Stomach (tissue), 4 donors: ENCODE measurements at regions not wholly inside any gene's neighbourhood (a gene's known extent, or its start where the extent isn't known, plus 50 kb on each side); places are given as distances from the start of the nearest gene placed in this dataset.

ENCODE experiments used
- POLR2A ChIP-seq, 4 donors: fragments of 450-650 bp; IDR thresholded peaks; one replicate each; pipeline ENCODE4 v1.6.1; 2016; ENCODE audit warnings: antibody characterized with exemption in 4 of 4, control low read depth in 2 of 4, mild to moderate bottlenecking in 1 of 4, moderate library complexity in 1 of 4
- TF ChIP-seq, protein P1 (sequence below), 7 experiments: fragments of 450-650 bp in 4 of 7; fragments of 200-600 bp in 3 of 7; sonication (generic) in 3 of 7; IDR thresholded peaks; one replicate each; pipeline ENCODE4 v1.5.1; 2016 to 2019; ENCODE audit warnings: antibody characterized with exemption in 7 of 7, control low read depth in 2 of 7, mild to moderate bottlenecking in 1 of 7

DNA sequence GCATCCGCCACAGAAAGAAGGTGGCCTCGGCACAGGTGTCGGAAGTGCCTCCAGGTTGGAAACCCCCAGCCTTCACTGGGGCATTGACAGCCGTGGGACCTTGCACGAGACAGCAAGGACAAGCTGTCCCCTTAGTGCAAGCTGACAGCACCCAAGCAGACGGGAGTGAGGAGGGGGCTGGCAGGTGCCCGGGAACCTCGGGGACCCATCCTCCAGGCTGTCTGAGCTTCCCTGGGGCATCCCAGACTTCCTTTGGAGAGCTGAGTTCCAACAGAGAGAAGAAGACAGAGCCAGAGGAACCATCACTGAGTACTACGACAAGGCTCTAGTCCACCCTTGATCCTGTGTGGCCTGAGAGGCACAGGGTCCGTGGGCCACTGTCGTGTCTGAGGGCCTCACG, 100.6 kb upstream of the RAB4A start:
- TF ChIP-seq, protein P1, sequence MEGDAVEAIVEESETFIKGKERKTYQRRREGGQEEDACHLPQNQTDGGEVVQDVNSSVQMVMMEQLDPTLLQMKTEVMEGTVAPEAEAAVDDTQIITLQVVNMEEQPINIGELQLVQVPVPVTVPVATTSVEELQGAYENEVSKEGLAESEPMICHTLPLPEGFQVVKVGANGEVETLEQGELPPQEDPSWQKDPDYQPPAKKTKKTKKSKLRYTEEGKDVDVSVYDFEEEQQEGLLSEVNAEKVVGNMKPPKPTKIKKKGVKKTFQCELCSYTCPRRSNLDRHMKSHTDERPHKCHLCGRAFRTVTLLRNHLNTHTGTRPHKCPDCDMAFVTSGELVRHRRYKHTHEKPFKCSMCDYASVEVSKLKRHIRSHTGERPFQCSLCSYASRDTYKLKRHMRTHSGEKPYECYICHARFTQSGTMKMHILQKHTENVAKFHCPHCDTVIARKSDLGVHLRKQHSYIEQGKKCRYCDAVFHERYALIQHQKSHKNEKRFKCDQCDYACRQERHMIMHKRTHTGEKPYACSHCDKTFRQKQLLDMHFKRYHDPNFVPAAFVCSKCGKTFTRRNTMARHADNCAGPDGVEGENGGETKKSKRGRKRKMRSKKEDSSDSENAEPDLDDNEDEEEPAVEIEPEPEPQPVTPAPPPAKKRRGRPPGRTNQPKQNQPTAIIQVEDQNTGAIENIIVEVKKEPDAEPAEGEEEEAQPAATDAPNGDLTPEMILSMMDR (IDR thresholded peaks at IDR 0.05) = no peak
- no peak for TF ChIP-seq POLR2A (IDR thresholded peaks at IDR 0.05)
